GM19463 (cell line): ENCODE measurements at regions not wholly inside any gene's neighbourhood (a gene's known extent, or its start where the extent isn't known, plus 50 kb on each side); places are given as distances from the start of the nearest gene placed in this dataset.
"Not testable (repeated sequence)": the region's sequence is repeated elsewhere in the genome, so short reads cannot be mapped to it uniquely, and the experiment has no call there.

Experiments
- ATAC-seq: cut with Tn5 transposase; IDR thresholded peaks from one replicate; pipeline ENCODE4 v1.9.1; 2021; ENCODE audit warnings: mild to moderate bottlenecking, moderate library complexity; ENCODE audit not compliant: unreplicated experiment

- no peak for ATAC-seq
Measured at GRCh38 chr6:23611776-23612381, 514.1 kb upstream of the NRSN1 start.

GRCh38 chr6:23618366-23618765 is 507.6 kb upstream of the NRSN1 start:
- ATAC-seq: no peak

- ATAC-seq: no peak
Measured at GRCh38 chr6:23620911-23621401, 505.1 kb upstream of the NRSN1 start.

- no peak for ATAC-seq
Measured at GRCh38 chr6:23630726-23631635, 495.0 kb upstream of the NRSN1 start.

- ATAC-seq: no peak
Measured at GRCh38 chr6:23633996-23634395, 492.0 kb upstream of the NRSN1 start.

GRCh38 chr6:23635150-23635549 is 490.9 kb upstream of the NRSN1 start:
- no peak for ATAC-seq

- no peak for ATAC-seq
Measured at GRCh38 chr6:23637296-23637695, 488.7 kb upstream of the NRSN1 start.

- no peak for ATAC-seq
Measured at GRCh38 chr6:23642849-23643248, 483.2 kb upstream of the NRSN1 start.

- no peak for ATAC-seq
Measured at GRCh38 chr6:23647045-23647444, 479.0 kb upstream of the NRSN1 start.

GRCh38 chr6:23650676-23651075 is 475.3 kb upstream of the NRSN1 start:
- ATAC-seq: no peak

- ATAC-seq: no peak
Measured at GRCh38 chr6:23654745-23655144, 471.3 kb upstream of the NRSN1 start.

GRCh38 chr6:23655525-23655924 is 470.5 kb upstream of the NRSN1 start:
- no peak for ATAC-seq

GRCh38 chr6:23656255-23657194 is 469.5 kb upstream of the NRSN1 start:
- ATAC-seq: no peak

GRCh38 chr6:23659125-23659524 is 466.9 kb upstream of the NRSN1 start:
- no peak for ATAC-seq

GRCh38 chr6:23661549-23661948 is 464.5 kb upstream of the NRSN1 start:
- ATAC-seq: no peak

GRCh38 chr6:23663096-23663495 is 462.9 kb upstream of the NRSN1 start:
- no peak for ATAC-seq

GRCh38 chr6:23663652-23664051 is 462.4 kb upstream of the NRSN1 start:
- no peak for ATAC-seq

GRCh38 chr6:23665911-23666310 is 460.1 kb upstream of the NRSN1 start:
- ATAC-seq: not testable (repeated sequence)

GRCh38 chr6:23672737-23673136 is 453.3 kb upstream of the NRSN1 start:
- no peak for ATAC-seq

GRCh38 chr6:23678626-23679025 is 447.4 kb upstream of the NRSN1 start:
- no peak for ATAC-seq

GRCh38 chr6:23681743-23682142 is 444.3 kb upstream of the NRSN1 start:
- ATAC-seq: no peak
